GM12878 (cell line): ENCODE measurements at regions not wholly inside any gene's neighbourhood (a gene's known extent, or its start where the extent isn't known, plus 50 kb on each side); places are given as distances from the start of the nearest gene placed in this dataset.

Source experiments
- ATAC-seq: fragments of 200-7000 bp; cut with Tn5 transposase; 3 replicates; pipeline ENCODE4 v1.9.1; 2020; ENCODE audit warnings: mild to moderate bottlenecking, moderate library complexity
- BruUV-seq: library from RNA; stranded (reverse); fragments of 400-500 nt; replicated peaks from 2 replicates; lab custom pipeline; 2021; lab: Mats Ljungman, UMichigan
- CTCF ChIA-PET: fragments of 300-600 bp; sonication (Branson Sonifier 250); formaldehyde crosslinking; extraction: SDS; loops from one replicate; lab custom pipeline; 2021; ENCODE audit warnings: inconsistent platforms; lab: Yijun Ruan, JAX
- POLR2A ChIA-PET: fragments of 350-600 bp; formaldehyde crosslinking; extraction: SDS; loops from one replicate; lab custom pipeline; 2021; ENCODE audit warnings: inconsistent platforms; lab: Charles Lee
- RAD21 ChIA-PET: fragments of 300-600 bp; sonication (Branson Sonifier 250); formaldehyde crosslinking; loops from one replicate; lab custom pipeline; 2023; ENCODE audit warnings: antibody characterized with exemption; ENCODE audit not compliant: unreplicated experiment; lab: Charles Lee
- SMC1A ChIA-PET: fragments of 300-600 bp; sonication (Branson Sonifier 250); formaldehyde crosslinking; loops from one replicate; lab custom pipeline; 2023; ENCODE audit not compliant: unreplicated experiment, uncharacterized antibody; lab: Charles Lee
- DNase-seq: peaks from one replicate; pipeline ENCODE4 v3.0.0-alpha.2; 2011; ENCODE audit warnings: low read depth, low spot score
- FAIRE-seq: peaks from 3 replicates; lab custom pipeline; 2011; peaks lifted over from hg19 to GRCh38; lab: Jason Lieb, UNC
- H2AFZ ChIP-seq: 2 replicates; pipeline ENCODE4 v1.6.0; 2011; ENCODE audit warnings: low read depth, low read length, control low read depth; ENCODE audit not compliant: control insufficient read depth
- H3K27ac ChIP-seq: 2 replicates; pipeline ENCODE4 v1.5.1; 2011; ENCODE audit warnings: control low read depth; ENCODE audit not compliant: control insufficient read depth, insufficient read depth
- H3K27me3 ChIP-seq, 2 experiments: replicated peaks in 1 of 2; 2 replicates each; pipeline versions ENCODE4 v1.6.0 to v1.6.1; 2011; ENCODE audit warnings: low read length in 1 of 2; ENCODE audit not compliant: control insufficient read depth in 2 of 2, insufficient read depth in 2 of 2
- H3K36me3 ChIP-seq, 2 experiments: 2 replicates each; pipeline ENCODE4 v1.5.1; 2011; ENCODE audit warnings: low read length in 1 of 2; ENCODE audit not compliant: control insufficient read depth in 2 of 2, insufficient read depth in 2 of 2
- H3K4me1 ChIP-seq: 2 replicates; pipeline ENCODE4 v1.6.1; 2011; ENCODE audit warnings: mild to moderate bottlenecking, low read length, moderate library complexity, mixed read lengths; ENCODE audit not compliant: control insufficient read depth, insufficient read depth
- H3K4me2 ChIP-seq: 2 replicates; pipeline ENCODE4 v1.6.0; 2011; ENCODE audit warnings: control low read depth; ENCODE audit not compliant: control insufficient read depth, insufficient read depth
- H3K4me3 ChIP-seq: fragments of 200-600 bp; sonication (generic); 2 replicates; pipeline ENCODE4 v1.5.1; 2016
- H3K79me2 ChIP-seq: 2 replicates; pipeline ENCODE4 v1.6.0; 2011; ENCODE audit warnings: low read length; ENCODE audit not compliant: control insufficient read depth, insufficient read depth
- H3K9ac ChIP-seq: 2 replicates; pipeline ENCODE4 v1.8.0; 2011; ENCODE audit warnings: low read length, control low read depth, mixed read lengths; ENCODE audit not compliant: control insufficient read depth, insufficient read depth
- H3K9me3 ChIP-seq: replicated peaks from 3 replicates; pipeline ENCODE4 v1.5.1; 2011; ENCODE audit warnings: mild to moderate bottlenecking, low read length; ENCODE audit not compliant: control insufficient read depth, insufficient read depth
- H4K20me1 ChIP-seq: 2 replicates; pipeline ENCODE4 v1.6.0; 2011; ENCODE audit not compliant: control insufficient read depth, insufficient read depth
- CUX1 ChIP-seq: IDR thresholded peaks from 2 replicates; pipeline ENCODE4 v1.6.1; 2012; ENCODE audit warnings: improper control_type of control experiment, low read depth, low read length; ENCODE audit not compliant: insufficient replicate concordance
- HSF1 ChIP-seq: fragments of 150-350 bp; IDR thresholded peaks from 2 replicates; pipeline ENCODE4 v1.6.1; 2014; ENCODE audit warnings: mild to moderate bottlenecking, low read depth, low read length
- IKZF1 ChIP-seq: fragments of 450-650 bp; conservative IDR thresholded peaks from 2 replicates; pipeline ENCODE4 v1.6.1; 2017; ENCODE audit warnings: antibody characterized with exemption, mild to moderate bottlenecking
- NR2F1 ChIP-seq: fragments of 450-650 bp; conservative IDR thresholded peaks from 2 replicates; pipeline ENCODE4 v1.6.1; 2017; ENCODE audit warnings: mild to moderate bottlenecking
- PAX8 ChIP-seq: fragments of 450-650 bp; IDR thresholded peaks from 2 replicates; pipeline ENCODE4 v1.6.1; 2017; ENCODE audit warnings: mild to moderate bottlenecking, moderate library complexity
- WGBS: methylation state at CpG from one replicate; pipeline ENCODE4 v1.1.6; 2016; ENCODE audit warnings: low lambda C conversion rate; ENCODE audit not compliant: insufficient replicate concordance, insufficient coverage; ENCODE audit errors: missing lambda C conversion rate; 5-methylcytosine and 5-hydroxymethylcytosine counted together
- in situ Hi-C: fragments of 300-500 bp; cut with MboI; formaldehyde crosslinking; loops from 9 replicates; pipeline ENCODE4 v1.14.3; 2018; ENCODE audit warnings: mixed read lengths
- intact Hi-C: fragments of 100-400 bp; cut with micrococcal nuclease; formaldehyde crosslinking; loops from one replicate; pipeline ENCODE4 v1.14.2; 2022; ENCODE audit not compliant: unreplicated experiment

GRCh38 chr3:28138043-28138610, 103.3 kb upstream of the CMC1 start (continued):
- TF ChIP-seq CUX1 (no peak), PAX8 (no peak), HSF1 (no peak)

GRCh38 chr3:28139288-28139687, 102.1 kb upstream of the CMC1 start:
- Histone ChIP-seq H3K27ac (no peak overlapping the region), H3K4me3 (no peak overlapping the region), H2AFZ (no peak overlapping the region), H3K4me1 (no peaks in the 10 kb centered on the region), H3K9ac (no peak overlapping the region), H3K9me3 (no peaks in the 10 kb centered on the region; the same call in 2 of the 3 replicates), H3K4me2 (no peak overlapping the region), H3K79me2 (no peaks in the 10 kb centered on the region), H3K36me3 (no peaks in the 10 kb centered on the region), H3K27me3 (no peaks in the 10 kb centered on the region), H4K20me1 (no peaks in the 10 kb centered on the region)
- intact Hi-C loops (loop anchor here (5.0 kb wide), 3 partner anchors 78 to 417 kb away; partner anchors contain the start of gene EOMES), in situ Hi-C loops (loop anchor here (10.0 kb wide), 1 partner anchor 424 kb away; no protein-coding TSS in a partner anchor)
- no peak for DNase-seq
- WGBS, result 8% methylated on average over 4 of the region's 4 CpGs
- ATAC-seq, result no peak
- BruUV-seq, result no TSS peak
- TF ChIP-seq NR2F1, result no peak
- TF ChIP-seq IKZF1, result 0 out of 2 replicates have a peak, but pooled peaks have one; percentile 31
- FAIRE-seq, result no peak
- ChIA-PET RAD21 (interaction anchor here (1.2 to 18.4 kb wide), 9 partner anchors 9 to 188 kb away, joined by 3 to 344 read pairs (median 23); no protein-coding TSS in a partner anchor), SMC1A (interaction anchor here (0.7 to 27.3 kb wide), 17 partner anchors 0 to 427 kb away, joined by 3 to 602 read pairs (median 5); partner anchors contain the start of gene EOMES), CTCF (interaction anchor here (1.0 to 1.9 kb wide), 5 partner anchors 11 to 427 kb away, joined by 3 to 10 read pairs (median 3); no protein-coding TSS in a partner anchor), POLR2A (interaction anchor here (0.6 to 6.2 kb wide), 6 partner anchors 9 to 417 kb away, joined by 3 to 54 read pairs (median 5); partner anchors contain the start of gene EOMES)
